Subcutaneous abdominal adipose tissue (tissue), 5 donors: ENCODE measurements at regions not wholly inside any gene's neighbourhood (a gene's known extent, or its start where the extent isn't known, plus 50 kb on each side); places are given as distances from the start of the nearest gene placed in this dataset.

Source experiments
- H3K27ac ChIP-seq: one replicate; pipeline ENCODE4 v1.7.0; 2013; ENCODE audit warnings: low read depth, mild to moderate bottlenecking, inconsistent platforms, low read length, moderate library complexity
- H3K27me3 ChIP-seq, 5 donors: one replicate each; pipeline ENCODE4 v1.7.0; 2013; ENCODE audit warnings: low read length in 5 of 5, inconsistent platforms in 1 of 5; ENCODE audit not compliant: control insufficient read depth in 5 of 5, insufficient read depth in 4 of 5
- H3K36me3 ChIP-seq, 5 donors: one replicate each; pipeline ENCODE4 v1.7.0; 2013; ENCODE audit warnings: low read length in 5 of 5; ENCODE audit not compliant: control insufficient read depth in 5 of 5, insufficient read depth in 5 of 5
- H3K4me1 ChIP-seq, 5 donors: one replicate each; pipeline ENCODE4 v1.7.0; 2013; ENCODE audit warnings: low read length in 5 of 5, mild to moderate bottlenecking in 3 of 5, moderate library complexity in 1 of 5; ENCODE audit not compliant: control insufficient read depth in 5 of 5, insufficient read depth in 5 of 5
- H3K4me3 ChIP-seq, 5 donors: one replicate each; pipeline ENCODE4 v1.7.0; 2013; ENCODE audit warnings: low read length in 5 of 5, low read depth in 1 of 5
- H3K9ac ChIP-seq, 5 donors: one replicate each; pipeline ENCODE4 v1.7.0; 2013; ENCODE audit warnings: low read length in 5 of 5, mild to moderate bottlenecking in 4 of 5, moderate library complexity in 3 of 5
- H3K9me3 ChIP-seq, 5 donors: one replicate each; pipeline ENCODE4 v1.7.0; 2013; ENCODE audit warnings: low read length in 5 of 5; ENCODE audit not compliant: control insufficient read depth in 5 of 5
- donor health status: healthy.
- donor health status: healthy.
- donor health status: healthy.
- donor health status: healthy.
- donor health status: healthy.

DNA sequence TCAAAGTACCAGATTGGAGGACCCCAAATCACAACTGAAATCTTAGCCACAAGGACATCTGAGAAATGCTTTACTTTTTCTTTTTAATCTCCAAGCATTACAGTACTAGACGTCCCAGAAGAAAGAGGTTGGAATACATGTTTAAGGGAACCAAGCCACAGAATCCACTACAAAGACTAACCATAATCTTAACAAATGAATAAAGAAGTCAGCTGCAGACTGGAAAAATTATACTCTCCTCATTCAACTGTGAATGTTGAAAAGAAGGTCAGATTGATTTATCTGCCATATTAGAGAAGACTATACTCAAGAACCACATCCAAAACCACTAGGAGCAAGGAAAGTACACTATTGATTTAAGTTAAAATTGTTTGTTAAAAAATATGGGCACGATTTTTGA, 102.1 kb upstream of the ABCB5 start:
- H3K9me3 ChIP-seq = no peaks in the 10 kb centered on the region
- H3K4me3 ChIP-seq = no peak overlapping the region
- H3K27me3 ChIP-seq = no peaks in the 10 kb centered on the region
- H3K4me1 ChIP-seq = no peaks in the 10 kb centered on the region
- H3K9ac ChIP-seq = no peak overlapping the region
- no peaks in the 10 kb centered on the region for H3K36me3 ChIP-seq
- H3K27ac ChIP-seq = no peak overlapping the region

DNA sequence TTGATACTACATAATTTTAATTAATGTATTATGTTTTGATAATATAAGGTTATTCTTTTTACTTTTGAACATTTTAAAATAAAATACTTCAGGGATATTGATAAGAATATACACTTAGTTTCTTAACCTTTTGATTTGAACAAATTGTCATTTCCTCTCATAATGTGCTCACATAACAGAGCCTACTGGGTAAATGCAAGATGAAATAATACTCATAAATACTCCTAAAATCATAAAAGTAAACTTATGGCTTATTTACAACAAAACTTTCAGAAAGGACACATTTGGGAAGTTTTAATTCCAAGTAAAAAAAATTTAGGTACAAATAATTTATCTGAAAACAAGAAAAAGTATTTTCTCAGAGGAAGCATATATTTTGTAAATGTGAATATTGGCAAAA, 101.6 kb upstream of the ABCB5 start:
- Histone ChIP-seq H3K27ac (no peak overlapping the region), H3K36me3 (no peaks in the 10 kb centered on the region), H3K4me1 (no peaks in the 10 kb centered on the region), H3K4me3 (no peak overlapping the region), H3K27me3 (no peaks in the 10 kb centered on the region), H3K9me3 (no peaks in the 10 kb centered on the region), H3K9ac (no peak overlapping the region)

DNA sequence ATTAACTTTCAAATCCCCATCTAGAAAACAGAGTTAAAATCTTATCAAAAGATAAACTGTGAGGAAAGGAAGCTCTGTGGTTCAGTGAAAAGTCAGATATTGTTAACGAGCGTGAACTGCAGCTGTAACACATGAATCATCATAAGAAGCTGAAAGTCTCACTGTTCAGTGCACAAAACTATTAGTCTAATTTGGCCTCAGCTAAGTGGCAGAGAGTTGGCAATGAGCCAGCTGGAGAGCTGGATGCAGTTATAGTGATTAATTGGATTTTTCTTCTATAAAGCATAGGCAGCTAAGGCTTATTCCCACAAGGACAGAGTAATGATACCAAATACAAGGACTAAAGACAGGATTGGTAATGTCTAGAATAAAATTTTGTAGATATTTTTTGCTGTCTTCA, 101.1 kb upstream of the ABCB5 start:
- Histone ChIP-seq H3K27ac (no peak overlapping the region), H3K27me3 (no peaks in the 10 kb centered on the region), H3K9me3 (no peaks in the 10 kb centered on the region), H3K4me3 (no peak overlapping the region), H3K4me1 (no peaks in the 10 kb centered on the region), H3K36me3 (no peaks in the 10 kb centered on the region), H3K9ac (no peak overlapping the region)

DNA sequence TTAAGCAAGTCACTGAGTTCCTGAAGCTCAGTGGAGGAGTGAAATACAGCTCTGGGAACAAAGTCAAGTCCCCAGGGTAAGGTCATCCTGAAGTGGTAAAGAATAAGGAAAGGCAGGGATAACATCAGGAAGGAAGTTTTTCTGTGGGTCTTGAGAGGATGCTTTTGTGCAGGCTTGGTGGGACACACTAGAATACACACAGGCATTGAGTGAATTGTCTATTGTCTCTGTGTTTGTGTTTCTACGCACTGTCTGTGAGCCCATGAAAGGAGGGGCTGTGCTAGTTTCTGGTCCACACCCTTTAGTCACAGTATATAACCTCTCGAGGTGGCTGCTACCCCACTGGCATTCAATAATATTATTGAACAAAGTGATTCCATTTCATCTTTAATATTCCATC, 95.8 kb upstream of the ABCB5 start:
- no peak overlapping the region for H3K9ac ChIP-seq
- no peaks in the 10 kb centered on the region for H3K27me3 ChIP-seq
- H3K9me3 ChIP-seq = peaks cover 0 to 5% (median 0%) of the 10 kb centered on the region in 5 donors
- no peaks in the 10 kb centered on the region for H3K4me1 ChIP-seq
- no peak overlapping the region for H3K27ac ChIP-seq
- H3K4me3 ChIP-seq = no peak overlapping the region
- H3K36me3 ChIP-seq = no peaks in the 10 kb centered on the region

DNA sequence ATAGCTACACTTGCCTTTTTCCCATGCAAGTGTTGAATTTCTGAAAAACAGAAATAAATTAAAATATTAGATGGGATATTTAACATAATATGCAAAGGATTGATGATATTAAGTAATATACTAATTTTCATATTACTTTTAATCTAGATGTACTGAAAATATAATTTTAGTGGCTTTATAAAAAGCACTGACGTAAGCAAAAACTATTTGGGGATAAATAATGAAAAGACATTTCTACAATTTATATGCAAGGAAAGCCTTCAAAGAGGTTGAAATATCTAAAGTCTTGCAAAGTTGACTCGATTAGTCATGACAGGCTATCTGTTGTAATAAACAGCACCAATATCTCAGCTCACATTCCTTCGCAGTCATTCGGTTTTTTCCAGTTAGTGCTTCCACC, 94.9 kb upstream of the ABCB5 start:
- Histone ChIP-seq H3K4me3 (no peak overlapping the region), H3K4me1 (peaks cover 0 to 4% (median 0%) of the 10 kb centered on the region in 5 donors), H3K27ac (no peak overlapping the region), H3K9ac (no peak overlapping the region), H3K9me3 (peaks cover 0 to 5% (median 0%) of the 10 kb centered on the region in 5 donors), H3K36me3 (no peaks in the 10 kb centered on the region), H3K27me3 (no peaks in the 10 kb centered on the region)

DNA sequence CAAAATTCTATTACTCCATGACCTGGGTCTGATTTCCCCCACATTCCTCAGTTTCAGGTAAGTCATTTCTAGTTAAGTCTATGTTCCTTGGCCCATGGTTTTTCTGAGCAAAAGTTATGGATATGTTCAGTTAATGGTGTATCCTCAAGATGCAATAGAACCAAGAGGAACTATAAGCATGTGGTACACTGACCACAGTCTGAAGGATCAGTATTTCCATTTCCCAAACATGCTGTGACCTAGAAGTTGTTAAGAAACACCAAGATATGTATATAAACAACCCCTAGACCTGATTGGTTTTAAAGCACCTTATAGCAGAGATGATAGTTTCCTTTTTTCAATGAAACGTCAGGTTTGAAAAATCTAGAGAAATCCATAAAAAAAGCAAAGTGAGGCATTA, 94.2 kb upstream of the ABCB5 start:
- no peaks in the 10 kb centered on the region for H3K36me3 ChIP-seq
- no peaks in the 10 kb centered on the region for H3K27me3 ChIP-seq
- no peak overlapping the region for H3K4me3 ChIP-seq
- peaks cover 0 to 5% (median 0%) of the 10 kb centered on the region in 5 donors for H3K9me3 ChIP-seq
- H3K4me1 ChIP-seq = peaks cover 0 to 4% (median 0%) of the 10 kb centered on the region in 5 donors
- H3K27ac ChIP-seq = no peak overlapping the region
- H3K9ac ChIP-seq = no peak overlapping the region

DNA sequence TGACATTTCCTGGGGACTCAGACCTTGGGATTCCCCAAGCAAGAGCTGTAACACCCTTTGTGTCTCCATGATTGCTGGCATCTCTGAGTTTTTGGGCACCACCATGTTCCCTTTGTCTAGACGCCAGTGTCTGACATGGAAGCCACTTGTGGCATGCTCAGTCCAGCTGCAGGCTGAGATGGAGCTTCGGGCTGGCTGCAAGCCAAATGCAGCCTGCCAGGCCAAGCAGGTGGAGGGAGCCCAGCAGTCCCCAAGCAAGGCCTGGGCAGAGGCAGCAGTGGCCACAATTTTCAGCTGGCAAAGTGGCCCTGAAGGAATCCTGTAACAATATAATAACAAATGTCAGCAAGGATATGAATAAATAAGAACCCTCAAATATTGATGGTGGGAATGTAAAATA, 86.2 kb upstream of the ABCB5 start:
- H3K36me3 ChIP-seq = no peaks in the 10 kb centered on the region
- H3K27me3 ChIP-seq = no peaks in the 10 kb centered on the region
- no peak overlapping the region for H3K27ac ChIP-seq
- H3K4me3 ChIP-seq = no peak overlapping the region
- no peak overlapping the region for H3K9ac ChIP-seq
- peaks cover 0 to 4% (median 0%) of the 10 kb centered on the region in 5 donors for H3K4me1 ChIP-seq
- H3K9me3 ChIP-seq = peaks cover 0 to 10% (median 7%) of the 10 kb centered on the region in 5 donors

DNA sequence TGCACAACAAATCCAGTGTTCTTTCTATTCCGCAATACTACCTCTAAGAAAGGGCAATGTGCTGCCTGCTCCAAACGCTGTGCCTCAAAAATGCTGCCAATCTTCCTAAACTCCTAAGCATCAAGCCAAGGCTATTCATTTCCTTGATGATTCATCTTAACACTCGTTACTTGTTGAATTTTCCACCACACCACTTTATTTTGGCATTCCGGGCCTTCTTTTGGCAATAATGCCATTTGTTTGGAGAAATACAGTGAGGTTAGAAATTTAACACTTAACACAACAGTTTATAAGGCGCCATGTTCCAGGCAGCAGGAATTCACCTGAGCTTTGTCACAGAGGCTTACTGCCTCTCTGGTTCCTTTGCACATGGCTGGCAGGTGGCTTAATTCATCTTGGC, 82.6 kb upstream of the ABCB5 start:
- Histone ChIP-seq H3K4me1 (no peaks in the 10 kb centered on the region), H3K9me3 (peaks cover 0 to 8% (median 7%) of the 10 kb centered on the region in 5 donors), H3K27me3 (no peaks in the 10 kb centered on the region), H3K36me3 (no peaks in the 10 kb centered on the region), H3K4me3 (no peak overlapping the region), H3K9ac (no peak overlapping the region), H3K27ac (no peak overlapping the region)

DNA sequence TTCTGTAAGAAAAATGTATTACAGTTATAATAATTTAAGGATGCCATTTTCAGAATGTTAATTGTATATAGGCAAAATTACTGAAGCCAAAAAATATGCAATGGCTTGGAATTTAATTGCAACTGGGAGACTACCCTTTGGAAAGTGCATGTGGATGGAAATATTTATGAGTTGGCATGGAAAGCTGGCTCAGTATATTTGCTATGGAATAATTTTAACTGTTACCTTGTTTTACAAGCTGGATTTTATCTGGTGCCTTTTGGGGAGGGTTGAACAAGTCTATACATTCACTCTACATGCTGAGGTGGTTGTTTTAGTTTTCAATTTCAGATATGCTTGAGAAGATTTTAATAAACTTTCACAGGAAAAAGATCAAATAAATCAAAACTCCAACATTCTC, 80.9 kb upstream of the ABCB5 start:
- no peak overlapping the region for H3K9ac ChIP-seq
- no peak overlapping the region for H3K27ac ChIP-seq
- H3K27me3 ChIP-seq = no peaks in the 10 kb centered on the region
- no peak overlapping the region for H3K4me3 ChIP-seq
- no peaks in the 10 kb centered on the region for H3K9me3 ChIP-seq
- no peaks in the 10 kb centered on the region for H3K36me3 ChIP-seq
- no peaks in the 10 kb centered on the region for H3K4me1 ChIP-seq

DNA sequence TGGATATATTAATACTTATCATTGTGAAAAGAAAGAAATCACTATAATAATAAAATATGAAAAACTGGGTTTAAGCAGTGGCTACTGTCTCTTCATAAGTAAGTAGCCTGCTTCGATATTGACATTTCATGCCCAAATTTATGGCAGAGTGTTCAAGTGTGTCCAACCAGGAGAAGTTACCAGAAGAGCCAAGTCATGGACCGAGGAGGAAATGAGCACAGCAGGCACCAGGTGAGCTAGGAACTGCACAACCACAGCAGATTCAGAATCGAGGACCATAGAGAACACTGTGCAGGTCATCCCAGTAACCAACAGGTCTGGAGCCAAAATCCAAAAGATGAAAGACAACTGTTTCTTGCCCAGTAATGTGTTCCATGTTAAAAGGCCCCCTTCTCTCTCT, 79.9 kb upstream of the ABCB5 start:
- no peaks in the 10 kb centered on the region for H3K36me3 ChIP-seq
- no peak overlapping the region for H3K4me3 ChIP-seq
- no peaks in the 10 kb centered on the region for H3K4me1 ChIP-seq
- no peaks in the 10 kb centered on the region for H3K27me3 ChIP-seq
- H3K9ac ChIP-seq = no peak overlapping the region
- H3K27ac ChIP-seq = no peak overlapping the region
- no peaks in the 10 kb centered on the region for H3K9me3 ChIP-seq

DNA sequence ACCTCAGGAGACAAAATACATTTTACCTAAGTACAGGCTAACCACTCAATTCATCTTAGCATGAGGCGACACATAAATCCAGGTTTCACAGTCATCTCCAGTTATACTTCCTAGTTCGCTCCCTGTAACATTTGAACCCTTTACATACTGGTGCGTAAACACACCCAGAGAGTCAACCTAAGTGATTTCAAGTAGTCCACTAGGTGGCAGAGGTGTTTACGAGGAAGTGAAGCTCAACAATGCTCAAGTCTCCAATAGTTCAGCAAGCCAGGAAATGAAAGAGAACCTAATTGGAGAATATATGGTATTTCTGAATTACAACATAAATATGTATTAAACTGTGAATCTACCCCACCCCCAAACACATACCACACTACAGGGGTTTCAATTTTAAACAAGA, 76.3 kb upstream of the ABCB5 start:
- no peaks in the 10 kb centered on the region for H3K9me3 ChIP-seq
- no peaks in the 10 kb centered on the region for H3K36me3 ChIP-seq
- H3K4me3 ChIP-seq = no peak overlapping the region
- H3K9ac ChIP-seq = no peak overlapping the region
- no peaks in the 10 kb centered on the region for H3K4me1 ChIP-seq
- H3K27ac ChIP-seq = no peak overlapping the region
- no peaks in the 10 kb centered on the region for H3K27me3 ChIP-seq
